ENCODE measurements at regions not wholly inside any gene's neighbourhood (a gene's known extent, or its start where the extent isn't known, plus 50 kb on each side); places are given as distances from the start of the nearest gene placed in this dataset.

DNA sequence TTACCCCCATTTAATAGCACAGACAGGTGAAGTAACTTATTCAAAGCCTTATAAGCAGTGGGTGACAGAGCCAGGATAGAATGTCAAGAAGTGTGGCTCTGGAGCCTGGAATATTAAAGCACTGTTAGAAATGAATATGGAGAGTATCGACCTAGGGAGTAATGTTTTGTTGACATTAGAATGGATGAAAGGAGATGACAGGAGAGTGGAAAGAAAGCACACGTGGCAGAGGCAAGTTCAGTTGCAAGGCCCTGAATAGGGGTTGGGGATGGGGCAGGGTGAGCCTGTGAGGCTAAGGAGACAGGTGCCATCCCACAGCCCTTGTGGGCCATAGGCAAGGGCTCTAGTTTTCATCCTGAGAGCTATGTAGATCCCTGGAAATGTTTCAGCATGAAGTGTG lies 125.5 kb upstream of the PLXNA2 start:
- Histone ChIP-seq H3K9me3 (no peaks in the 10 kb centered on the region), H3K4me1 (no peaks in the 10 kb centered on the region), H3K4me3 (no peak overlapping the region), H3K27ac (no peak overlapping the region), H3K27me3 (no peaks in the 10 kb centered on the region), H3K36me3 (no peaks in the 10 kb centered on the region)
- ATAC-seq = peak in 3 of 4 donors; percentile 46 to 62 (median 58)
- no peak for FAIRE-seq
- 15 to 16% methylated on average over 2 of the region's 2 CpGs for WGBS, 2 donors
- intact Hi-C loops (cut with DNase I) = no loop called here
- DNase-seq = no peak
- TF ChIP-seq, protein P1, sequence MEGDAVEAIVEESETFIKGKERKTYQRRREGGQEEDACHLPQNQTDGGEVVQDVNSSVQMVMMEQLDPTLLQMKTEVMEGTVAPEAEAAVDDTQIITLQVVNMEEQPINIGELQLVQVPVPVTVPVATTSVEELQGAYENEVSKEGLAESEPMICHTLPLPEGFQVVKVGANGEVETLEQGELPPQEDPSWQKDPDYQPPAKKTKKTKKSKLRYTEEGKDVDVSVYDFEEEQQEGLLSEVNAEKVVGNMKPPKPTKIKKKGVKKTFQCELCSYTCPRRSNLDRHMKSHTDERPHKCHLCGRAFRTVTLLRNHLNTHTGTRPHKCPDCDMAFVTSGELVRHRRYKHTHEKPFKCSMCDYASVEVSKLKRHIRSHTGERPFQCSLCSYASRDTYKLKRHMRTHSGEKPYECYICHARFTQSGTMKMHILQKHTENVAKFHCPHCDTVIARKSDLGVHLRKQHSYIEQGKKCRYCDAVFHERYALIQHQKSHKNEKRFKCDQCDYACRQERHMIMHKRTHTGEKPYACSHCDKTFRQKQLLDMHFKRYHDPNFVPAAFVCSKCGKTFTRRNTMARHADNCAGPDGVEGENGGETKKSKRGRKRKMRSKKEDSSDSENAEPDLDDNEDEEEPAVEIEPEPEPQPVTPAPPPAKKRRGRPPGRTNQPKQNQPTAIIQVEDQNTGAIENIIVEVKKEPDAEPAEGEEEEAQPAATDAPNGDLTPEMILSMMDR (IDR thresholded peaks at IDR 0.05) = no peak

DNA sequence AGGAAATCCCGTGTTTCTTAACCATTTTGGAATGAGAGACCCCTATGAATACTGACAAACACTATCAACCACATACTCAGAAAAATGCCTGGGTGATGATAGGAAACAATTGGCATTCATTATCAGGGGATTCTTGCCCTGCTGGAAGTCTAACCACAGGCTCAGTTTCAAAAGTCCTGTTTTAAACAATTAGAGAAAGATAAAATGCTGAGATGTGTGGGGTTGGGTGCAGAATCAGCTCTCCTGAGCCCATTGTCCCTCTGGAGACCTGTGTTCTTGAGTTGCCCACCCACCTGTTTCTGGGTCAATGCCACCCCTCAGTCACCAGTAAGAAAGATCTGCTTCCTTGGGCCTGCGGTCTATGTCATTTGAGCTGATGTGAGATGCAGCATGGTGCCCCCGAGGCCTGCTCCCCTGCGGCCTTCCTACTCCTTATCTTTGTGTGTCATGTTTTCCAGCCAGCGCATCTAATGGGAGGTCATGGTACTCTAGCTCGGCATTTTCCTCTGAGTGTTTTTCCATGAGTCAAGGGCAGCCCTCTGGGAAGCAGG lies 130.3 kb upstream of the PLXNA2 start:
- DNase-seq (no peak), ATAC-seq (no peak), FAIRE-seq (no peak)
- intact Hi-C loops (cut with DNase I) = no loop called here
- WGBS, 2 donors = 64 to 69% methylated on average over 6 of the region's 6 CpGs
- H3K9me3 ChIP-seq = no peaks in the 10 kb centered on the region
- no peaks in the 10 kb centered on the region for H3K36me3 ChIP-seq
- no peaks in the 10 kb centered on the region for H3K27me3 ChIP-seq
- TF ChIP-seq, protein P1 (IDR thresholded peaks at IDR 0.05) = no peak
- H3K4me3 ChIP-seq = no peak overlapping the region
- no peaks in the 10 kb centered on the region for H3K4me1 ChIP-seq
- no peak overlapping the region for H3K27ac ChIP-seq

DNA sequence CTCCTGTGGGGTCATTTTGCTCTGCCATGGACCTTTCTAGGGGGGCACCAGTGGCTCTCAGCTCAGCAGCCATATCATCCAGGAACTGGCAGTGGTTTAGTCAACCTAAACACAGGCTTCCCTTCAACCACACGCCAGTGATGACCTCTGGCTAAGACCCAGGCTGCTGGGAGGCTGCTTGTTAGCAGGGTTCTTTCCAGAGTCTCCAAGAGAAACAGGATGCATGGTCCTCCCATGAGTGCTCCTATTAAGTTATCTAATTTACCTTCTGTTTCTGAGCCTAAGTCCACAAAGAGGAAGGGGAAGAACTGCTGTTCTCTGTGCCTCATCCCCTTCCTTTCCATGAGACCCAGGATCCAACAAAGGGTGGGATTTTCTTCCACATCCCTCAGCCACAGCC lies 137.3 kb upstream of the PLXNA2 start:
- H3K4me3 ChIP-seq = no peak overlapping the region
- intact Hi-C loops (cut with DNase I) = no loop called here
- 48 to 71% methylated on average over 1 of the region's 1 CpG for WGBS, 2 donors
- ATAC-seq (no peak), FAIRE-seq (no peak), DNase-seq (no peak)
- no peaks in the 10 kb centered on the region for H3K36me3 ChIP-seq
- H3K9me3 ChIP-seq = no peaks in the 10 kb centered on the region
- H3K4me1 ChIP-seq = no peaks in the 10 kb centered on the region
- H3K27ac ChIP-seq = no peak overlapping the region
- H3K27me3 ChIP-seq = no peaks in the 10 kb centered on the region
- TF ChIP-seq, protein P1 (IDR thresholded peaks at IDR 0.05) = no peak

DNA sequence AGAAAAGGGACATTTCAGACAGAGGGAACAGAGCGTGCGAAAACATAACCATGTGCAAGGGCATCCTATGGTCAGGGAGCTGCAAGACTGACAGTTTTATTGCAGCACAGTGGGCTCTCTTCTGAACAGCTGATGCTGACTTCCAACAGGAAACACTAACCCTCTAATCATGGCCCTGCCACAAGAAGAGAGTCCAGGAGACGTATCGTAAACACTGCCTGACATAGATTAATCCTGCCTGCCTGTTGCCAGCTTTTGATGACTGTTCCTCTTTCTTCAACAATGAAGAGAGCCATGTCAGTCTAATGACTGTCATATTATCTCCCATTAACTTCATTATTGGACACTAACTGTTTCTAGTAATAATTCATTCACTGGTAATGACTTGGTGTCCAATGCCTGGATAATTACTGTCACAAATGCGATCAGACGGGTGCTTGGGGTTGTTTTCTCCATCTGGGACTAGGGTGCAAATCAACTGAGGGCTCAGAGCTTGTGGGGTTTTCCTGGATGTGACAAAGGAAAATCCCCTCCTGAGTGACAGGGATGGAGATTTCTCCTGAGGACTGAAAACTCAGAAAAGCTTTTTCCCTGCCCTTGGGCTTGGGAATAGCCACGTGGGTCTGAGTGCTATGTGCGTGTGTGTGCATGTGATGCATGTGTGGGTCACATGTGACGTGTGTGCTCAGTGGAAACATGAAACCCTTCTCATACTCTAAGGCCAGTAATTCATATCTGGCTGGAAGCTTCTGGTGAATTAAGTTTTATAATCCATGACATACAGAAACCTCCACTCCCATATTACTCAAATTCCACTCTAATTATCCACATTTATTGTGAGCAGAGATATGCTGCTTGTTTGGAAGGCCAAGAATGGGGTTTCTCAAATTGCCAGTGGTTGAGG lies 144.0 kb upstream of the PLXNA2 start:
- WGBS, 2 donors = 55 to 64% methylated on average over 9 of the region's 9 CpGs
- FAIRE-seq = no peak
- Histone ChIP-seq H3K9me3 (no peaks in the 10 kb centered on the region), H3K27ac (no peak overlapping the region), H3K4me3 (no peak overlapping the region), H3K27me3 (no peaks in the 10 kb centered on the region), H3K4me1 (no peaks in the 10 kb centered on the region), H3K36me3 (no peaks in the 10 kb centered on the region)
- intact Hi-C loops (cut with DNase I) = no loop called here
- TF ChIP-seq, protein P1 (IDR thresholded peaks at IDR 0.05) = no peak
- no peak for DNase-seq
- ATAC-seq = no peak

DNA sequence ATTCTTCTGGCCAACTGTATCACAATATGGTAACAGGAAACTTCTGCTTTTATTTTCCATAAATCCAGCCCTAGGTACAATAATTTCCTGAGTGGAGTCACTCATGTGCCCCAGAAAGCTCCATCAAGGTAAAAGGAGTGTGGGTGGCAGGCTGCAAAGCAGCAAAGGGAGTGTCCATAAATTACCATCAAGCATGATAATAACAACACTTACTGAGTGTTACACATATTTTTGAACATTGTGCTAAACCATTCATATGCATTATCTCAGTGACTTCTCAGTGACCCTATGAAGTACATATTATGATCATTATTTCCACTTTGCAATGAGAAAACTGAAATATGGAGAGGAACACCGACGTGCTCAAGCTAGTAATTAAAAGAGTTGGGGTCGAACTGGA lies 149.2 kb upstream of the PLXNA2 start:
- ATAC-seq (no peak), DNase-seq (no peak), FAIRE-seq (no peak)
- no peaks in the 10 kb centered on the region for H3K4me1 ChIP-seq
- intact Hi-C loops (cut with DNase I) = no loop called here
- H3K4me3 ChIP-seq = no peak overlapping the region
- H3K36me3 ChIP-seq = no peaks in the 10 kb centered on the region
- H3K27me3 ChIP-seq = no peaks in the 10 kb centered on the region
- H3K27ac ChIP-seq = no peak overlapping the region
- H3K9me3 ChIP-seq = no peaks in the 10 kb centered on the region
- TF ChIP-seq, protein P1 (IDR thresholded peaks at IDR 0.05) = no peak
- WGBS, 2 donors = 53 to 68% methylated on average over 3 of the region's 3 CpGs
